PC-3 (cell line): ENCODE measurements at regions not wholly inside any gene's neighbourhood (a gene's known extent, or its start where the extent isn't known, plus 50 kb on each side); places are given as distances from the start of the nearest gene placed in this dataset.

Experiments
- ATAC-seq: fragments of 200-7000 bp; cut with Tn5 transposase; 2 replicates; pipeline ENCODE4 v1.9.1; 2020; ENCODE audit warnings: mild to moderate bottlenecking, moderate library complexity
- BruUV-seq: library from RNA; stranded (reverse); fragments of 400-500 nt; replicated peaks from 2 replicates; lab custom pipeline; 2021; lab: Mats Ljungman, UMichigan
- CTCF ChIA-PET: fragments of 300-600 bp; sonication (Branson Sonifier 250); formaldehyde crosslinking; loops from one replicate; lab custom pipeline; 2022; ENCODE audit warnings: antibody characterized with exemption; lab: Charles Lee
- POLR2A ChIA-PET: fragments of 300-600 bp; sonication (Branson Sonifier 250); formaldehyde crosslinking; loops from one replicate; lab custom pipeline; 2022; ENCODE audit warnings: antibody characterized with exemption; ENCODE audit not compliant: unreplicated experiment; lab: Charles Lee
- DNase-seq: peaks from one replicate; pipeline ENCODE4 v3.0.0-alpha.2; 2015
- H2AFZ ChIP-seq: fragments of 300-600 bp; sonication (generic); 2 replicates; pipeline ENCODE4 v1.6.0; 2016; ENCODE audit warnings: antibody characterized with exemption, low read length
- H3F3A ChIP-seq: fragments of 300-600 bp; sonication (generic); one replicate; pipeline ENCODE4 v1.6.0; 2017; ENCODE audit warnings: antibody characterized with exemption, low read length, control low read depth, mild to moderate bottlenecking; ENCODE audit not compliant: unreplicated experiment
- H3K27ac ChIP-seq: fragments of 300-600 bp; sonication (generic); 2 replicates; pipeline ENCODE4 v1.5.1; 2016; ENCODE audit warnings: mild to moderate bottlenecking, low read length
- H3K27me3 ChIP-seq: fragments of 300-600 bp; sonication (generic); 2 replicates; pipeline ENCODE4 v1.6.1; 2016; ENCODE audit warnings: low read length, mixed read lengths
- H3K36me3 ChIP-seq: fragments of 300-600 bp; sonication (generic); 2 replicates; pipeline ENCODE4 v1.6.1; 2016; ENCODE audit warnings: low read depth, mixed run types, low read length, mixed read lengths
- H3K4me1 ChIP-seq: fragments of 300-600 bp; sonication (generic); 2 replicates; pipeline ENCODE4 v1.5.1; 2016; ENCODE audit warnings: low read length; ENCODE audit not compliant: insufficient read depth
- H3K4me2 ChIP-seq: fragments of 300-600 bp; sonication (generic); 2 replicates; pipeline ENCODE4 v1.6.0; 2016; ENCODE audit warnings: low read length
- H3K4me3 ChIP-seq: fragments of 300-600 bp; sonication (generic); 2 replicates; pipeline ENCODE4 v1.5.1; 2016; ENCODE audit warnings: mild to moderate bottlenecking, low read length, mixed read lengths
- H3K79me2 ChIP-seq: fragments of 300-600 bp; sonication (generic); 2 replicates; pipeline ENCODE4 v1.6.1; 2017; ENCODE audit warnings: low read length, mixed read lengths
- H3K9ac ChIP-seq: fragments of 300-600 bp; sonication (generic); 2 replicates; pipeline ENCODE4 v1.6.0; 2016; ENCODE audit warnings: mild to moderate bottlenecking, low read length
- H3K9me2 ChIP-seq: fragments of 300-600 bp; sonication (generic); replicated peaks from 2 replicates; pipeline ENCODE4 v1.6.1; 2016; ENCODE audit warnings: mixed run types, low read length, mixed read lengths
- H3K9me3 ChIP-seq: fragments of 300-600 bp; sonication (generic); 2 replicates; pipeline ENCODE4 v1.6.1; 2016; ENCODE audit warnings: low read length, mixed read lengths
- H4K20me1 ChIP-seq: fragments of 300-600 bp; sonication (generic); 2 replicates; pipeline ENCODE4 v1.6.1; 2016; ENCODE audit warnings: low read length, mixed read lengths
- EZH2 ChIP-seq: fragments of 300-600 bp; sonication (generic); IDR thresholded peaks from one replicate; pipeline ENCODE4 v1.6.1; 2017; ENCODE audit warnings: antibody characterized with exemption, mild to moderate bottlenecking, low read length; ENCODE audit not compliant: unreplicated experiment
- EZH2phosphoT487 ChIP-seq: fragments of 300-600 bp; sonication (generic); IDR thresholded peaks from 2 replicates; pipeline ENCODE4 v1.6.1; 2018; ENCODE audit warnings: mild to moderate bottlenecking, antibody characterized with exemption, low read length, borderline replicate concordance
- intact Hi-C: fragments of 100-400 bp; cut with micrococcal nuclease; formaldehyde crosslinking; loops from 2 replicates; pipeline ENCODE4 v1.9.0; 2023
- TF ChIP-seq, protein P1 (sequence below): fragments of 300-600 bp; sonication (generic); conservative IDR thresholded peaks from 2 replicates; pipeline ENCODE4 v1.5.1; 2017; ENCODE audit warnings: antibody characterized with exemption, low read depth, mild to moderate bottlenecking, low read length

DNA sequence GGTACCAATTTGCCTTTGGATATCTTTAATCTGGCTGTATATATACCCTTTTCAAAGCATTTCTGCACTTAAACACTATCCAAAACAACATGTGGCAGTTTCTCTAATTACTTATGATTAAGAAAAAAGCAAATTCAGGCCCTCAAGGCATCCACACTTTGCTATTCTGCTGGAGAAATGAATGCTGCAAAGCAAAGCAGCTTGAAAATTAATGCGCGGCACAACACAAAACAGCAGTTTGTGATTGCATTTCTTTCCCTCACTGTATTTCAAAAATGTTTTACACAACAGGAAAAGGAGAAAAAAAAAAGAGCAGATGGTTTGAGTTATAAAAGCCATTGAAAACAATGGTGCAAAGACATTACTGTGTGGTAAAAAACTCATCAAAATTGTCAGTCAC lies 738.4 kb upstream of the RAG2 start:
- no peaks in the 10 kb centered on the region for H3K9me3 ChIP-seq
- no peaks in the 10 kb centered on the region for H3F3A ChIP-seq
- no peaks in the 10 kb centered on the region for H4K20me1 ChIP-seq
- ChIA-PET CTCF (no interaction called here), POLR2A (no interaction called here)
- H3K4me1 ChIP-seq = no peaks in the 10 kb centered on the region
- H3K27ac ChIP-seq = no peak overlapping the region
- no peaks in the 10 kb centered on the region for H3K79me2 ChIP-seq
- H3K4me3 ChIP-seq = no peak overlapping the region
- TF ChIP-seq, protein P1, sequence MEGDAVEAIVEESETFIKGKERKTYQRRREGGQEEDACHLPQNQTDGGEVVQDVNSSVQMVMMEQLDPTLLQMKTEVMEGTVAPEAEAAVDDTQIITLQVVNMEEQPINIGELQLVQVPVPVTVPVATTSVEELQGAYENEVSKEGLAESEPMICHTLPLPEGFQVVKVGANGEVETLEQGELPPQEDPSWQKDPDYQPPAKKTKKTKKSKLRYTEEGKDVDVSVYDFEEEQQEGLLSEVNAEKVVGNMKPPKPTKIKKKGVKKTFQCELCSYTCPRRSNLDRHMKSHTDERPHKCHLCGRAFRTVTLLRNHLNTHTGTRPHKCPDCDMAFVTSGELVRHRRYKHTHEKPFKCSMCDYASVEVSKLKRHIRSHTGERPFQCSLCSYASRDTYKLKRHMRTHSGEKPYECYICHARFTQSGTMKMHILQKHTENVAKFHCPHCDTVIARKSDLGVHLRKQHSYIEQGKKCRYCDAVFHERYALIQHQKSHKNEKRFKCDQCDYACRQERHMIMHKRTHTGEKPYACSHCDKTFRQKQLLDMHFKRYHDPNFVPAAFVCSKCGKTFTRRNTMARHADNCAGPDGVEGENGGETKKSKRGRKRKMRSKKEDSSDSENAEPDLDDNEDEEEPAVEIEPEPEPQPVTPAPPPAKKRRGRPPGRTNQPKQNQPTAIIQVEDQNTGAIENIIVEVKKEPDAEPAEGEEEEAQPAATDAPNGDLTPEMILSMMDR = no peak
- TF ChIP-seq EZH2phosphoT487 (no peak), EZH2 (no peak)
- H3K9ac ChIP-seq = no peak overlapping the region
- BruUV-seq = no TSS peak
- intact Hi-C loops = no loop called here
- H3K9me2 ChIP-seq = no peaks in the 10 kb centered on the region
- H3K27me3 ChIP-seq = no peaks in the 10 kb centered on the region
- no peaks in the 10 kb centered on the region for H3K36me3 ChIP-seq
- H3K4me2 ChIP-seq = no peak overlapping the region
- H2AFZ ChIP-seq = no peak overlapping the region
- ATAC-seq (no peak), DNase-seq (no peak)

DNA sequence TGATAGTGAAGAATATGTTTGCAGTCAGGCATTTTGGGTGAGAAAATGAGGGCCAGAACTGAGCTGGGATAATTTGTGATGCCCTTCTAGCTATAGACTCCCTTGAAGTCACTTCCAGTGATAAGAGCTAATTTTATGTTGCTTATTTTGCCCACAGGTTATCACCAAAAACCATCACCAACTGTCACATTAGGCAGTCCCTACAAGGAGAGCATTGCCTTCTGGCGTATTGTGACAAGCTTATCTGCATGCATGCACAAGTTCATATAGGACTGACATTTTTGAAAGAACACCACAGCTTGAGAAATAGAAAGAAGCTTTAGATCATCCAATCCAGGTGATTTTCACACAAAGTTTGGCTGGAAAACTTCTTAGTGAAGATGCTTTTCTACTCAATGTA lies 735.3 kb upstream of the RAG2 start:
- ATAC-seq (no peak), DNase-seq (no peak)
- intact Hi-C loops = no loop called here
- Histone ChIP-seq H3K9ac (no peak overlapping the region), H4K20me1 (no peaks in the 10 kb centered on the region), H3K27ac (no peak overlapping the region), H2AFZ (no peak overlapping the region), H3K36me3 (no peaks in the 10 kb centered on the region), H3K4me2 (no peak overlapping the region), H3K9me2 (no peaks in the 10 kb centered on the region), H3K9me3 (no peaks in the 10 kb centered on the region), H3K4me3 (no peak overlapping the region), H3K4me1 (no peaks in the 10 kb centered on the region), H3F3A (no peaks in the 10 kb centered on the region), H3K79me2 (no peaks in the 10 kb centered on the region), H3K27me3 (no peaks in the 10 kb centered on the region)
- TF ChIP-seq, protein P1 = no peak
- TF ChIP-seq EZH2 = no peak
- TF ChIP-seq EZH2phosphoT487 = no peak
- BruUV-seq = no TSS peak
- ChIA-PET POLR2A (no interaction called here), CTCF (no interaction called here)

GRCh38 chr11:37323843-37324242 lies 725.8 kb upstream of the RAG2 start:
- Histone ChIP-seq H3K4me3 (no peak overlapping the region), H3K9ac (no peak overlapping the region), H3K36me3 (no peaks in the 10 kb centered on the region), H3K9me3 (no peaks in the 10 kb centered on the region), H3K27ac (no peak overlapping the region), H4K20me1 (no peaks in the 10 kb centered on the region), H3F3A (no peaks in the 10 kb centered on the region), H2AFZ (no peak overlapping the region), H3K4me1 (peaks cover 25% of the 10 kb centered on the region), H3K27me3 (no peaks in the 10 kb centered on the region), H3K79me2 (no peaks in the 10 kb centered on the region), H3K9me2 (no peaks in the 10 kb centered on the region), H3K4me2 (no peak overlapping the region)
- BruUV-seq = no TSS peak
- intact Hi-C loops = loop anchor here (5.0 kb wide), 1 partner anchor 178 kb away; no protein-coding TSS in a partner anchor
- ATAC-seq (no peak), DNase-seq (no peak)
- TF ChIP-seq EZH2phosphoT487 = no peak
- TF ChIP-seq, protein P1 = no peak
- no peak for TF ChIP-seq EZH2
- ChIA-PET CTCF (no interaction called here), POLR2A (no interaction called here)
